Activated CD4-positive, alpha-beta T cell treated with anti-CD3 and anti-CD28 coated beads for 36 hours (primary cell): ENCODE measurements at regions not wholly inside any gene's neighbourhood (a gene's known extent, or its start where the extent isn't known, plus 50 kb on each side); places are given as distances from the start of the nearest gene placed in this dataset.

Experiments
- ATAC-seq: fragments of 200-7000 bp; cut with Tn5 transposase; one replicate; pipeline ENCODE4 v1.10.0; 2021; ENCODE audit warnings: mild to moderate bottlenecking, moderate library complexity
- CTCF ChIA-PET: fragments of 350-600 bp; sonication (Branson Sonifier 250); formaldehyde crosslinking; loops from one replicate; lab custom pipeline; 2021; ENCODE audit warnings: antibody characterized with exemption; lab: Charles Lee
- POLR2A ChIA-PET: fragments of 350-600 bp; sonication (Branson Sonifier 250); formaldehyde crosslinking; loops from one replicate; lab custom pipeline; 2021; ENCODE audit warnings: antibody characterized with exemption, inconsistent platforms; lab: Charles Lee
- DNase-seq: peaks from one replicate; pipeline ENCODE4 v3.0.0-alpha.2; 2020
- H3K27ac Mint-ChIP-seq: one replicate; pipeline ENCODE4 v1.8.0; 2021; ENCODE audit warnings: mixed read lengths
- H3K27me3 Mint-ChIP-seq: one replicate; pipeline ENCODE4 v1.8.0; 2021; ENCODE audit warnings: mixed read lengths
- H3K36me3 Mint-ChIP-seq: one replicate; pipeline ENCODE4 v1.8.0; 2021; ENCODE audit warnings: low read depth, mixed read lengths
- H3K4me1 Mint-ChIP-seq: one replicate; pipeline ENCODE4 v1.8.0; 2021; ENCODE audit warnings: mixed read lengths
- H3K4me3 Mint-ChIP-seq: one replicate; pipeline ENCODE4 v1.8.0; 2021; ENCODE audit warnings: mild to moderate bottlenecking, moderate library complexity, mixed read lengths
- H3K9me3 Mint-ChIP-seq: one replicate; pipeline ENCODE4 v1.8.0; 2021; ENCODE audit warnings: low read depth, mixed read lengths
- intact Hi-C, 2 experiments: fragments of 100-400 bp; cut with DNase I in 1 of 2; cut with micrococcal nuclease in 1 of 2; formaldehyde crosslinking; loops; one replicate each; pipeline versions ENCODE4 v1.14.2 to v1.15.1; 2022 to 2024; cut with DNase I, micrococcal nuclease

DNA sequence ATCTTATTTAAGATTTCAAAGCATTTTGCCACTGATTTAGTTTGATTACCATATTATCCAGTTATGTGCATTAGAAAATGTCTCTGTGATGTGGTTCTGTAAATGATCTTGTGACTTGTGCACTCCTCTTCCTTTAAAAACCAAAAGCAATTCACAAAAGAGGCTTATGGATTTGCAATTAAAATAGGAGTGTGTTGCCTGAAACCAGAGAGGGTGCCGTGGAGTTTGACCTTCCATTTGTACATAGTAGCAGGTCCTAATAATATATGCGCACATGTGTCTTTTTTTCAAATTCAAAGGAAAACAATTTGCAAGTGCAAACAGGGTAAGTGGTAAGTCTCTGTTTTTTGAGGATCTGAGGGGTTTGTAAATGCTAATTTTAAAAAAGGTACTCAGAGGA, 470.9 kb downstream of the VRK1 start:
- no peak for ATAC-seq
- Mint-ChIP-seq H3K4me3 (no peak overlapping the region), H3K36me3 (no peaks in the 10 kb centered on the region), H3K4me1 (peaks cover 5% of the 10 kb centered on the region), H3K27ac (no peak overlapping the region), H3K27me3 (no peaks in the 10 kb centered on the region), H3K9me3 (no peaks in the 10 kb centered on the region)
- intact Hi-C loops = no loop called here
- POLR2A ChIA-PET = no interaction called here
- no peak for DNase-seq
- CTCF ChIA-PET = no interaction called here

DNA sequence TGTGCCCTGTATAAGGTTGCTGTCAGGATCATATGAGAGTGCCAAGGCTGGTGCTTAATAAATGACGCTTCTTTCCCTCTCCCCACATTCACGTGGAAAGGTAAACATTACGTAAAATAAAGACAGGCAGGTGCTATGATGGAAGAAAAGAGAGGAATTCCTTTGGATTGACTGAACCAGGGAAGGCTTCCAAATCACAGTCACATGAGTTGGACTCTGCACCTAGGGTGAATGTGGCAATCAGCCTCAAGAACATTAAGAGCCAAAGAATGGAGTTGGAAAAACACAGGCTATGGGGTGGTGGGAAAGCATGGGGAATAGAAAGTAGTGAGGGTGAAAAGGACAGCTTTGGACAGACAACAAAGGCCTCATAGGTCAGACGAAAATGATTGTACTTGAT, 473.1 kb downstream of the VRK1 start:
- Mint-ChIP-seq H3K36me3 (no peaks in the 10 kb centered on the region), H3K4me3 (no peak overlapping the region), H3K9me3 (no peaks in the 10 kb centered on the region), H3K27me3 (peaks cover 3% of the 10 kb centered on the region), H3K4me1 (peaks cover 5% of the 10 kb centered on the region), H3K27ac (no peak overlapping the region)
- ATAC-seq (no peak), DNase-seq (no peak)
- intact Hi-C loops = no loop called here
- ChIA-PET POLR2A (no interaction called here), CTCF (no interaction called here)

DNA sequence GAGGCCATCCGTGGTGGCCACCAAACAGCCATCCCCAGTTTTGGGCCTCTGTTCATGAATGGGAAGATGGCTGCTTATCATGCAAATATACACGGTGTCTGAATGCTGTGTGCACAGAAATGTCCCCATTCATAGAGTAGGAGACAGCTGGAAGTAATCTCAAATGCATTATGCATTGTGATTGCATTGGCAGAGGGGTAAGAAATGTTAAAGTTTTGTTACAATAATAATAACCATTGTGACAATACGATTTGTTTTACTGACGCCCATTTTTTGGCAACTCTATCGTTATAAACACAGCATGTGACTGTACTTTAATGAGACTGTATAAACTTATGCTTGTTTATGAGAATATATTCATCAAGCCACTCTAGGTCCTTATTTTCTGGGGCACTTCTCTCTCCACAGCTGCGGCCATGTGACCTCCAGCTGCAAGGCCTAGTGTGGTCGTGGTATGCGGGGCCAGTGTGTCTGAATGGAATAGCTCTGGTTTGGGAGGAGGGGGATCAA, 474.3 kb downstream of the VRK1 start:
- ATAC-seq = no peak
- POLR2A ChIA-PET = no interaction called here
- peaks cover 14% of the 10 kb centered on the region for H3K4me1 Mint-ChIP-seq

DNA sequence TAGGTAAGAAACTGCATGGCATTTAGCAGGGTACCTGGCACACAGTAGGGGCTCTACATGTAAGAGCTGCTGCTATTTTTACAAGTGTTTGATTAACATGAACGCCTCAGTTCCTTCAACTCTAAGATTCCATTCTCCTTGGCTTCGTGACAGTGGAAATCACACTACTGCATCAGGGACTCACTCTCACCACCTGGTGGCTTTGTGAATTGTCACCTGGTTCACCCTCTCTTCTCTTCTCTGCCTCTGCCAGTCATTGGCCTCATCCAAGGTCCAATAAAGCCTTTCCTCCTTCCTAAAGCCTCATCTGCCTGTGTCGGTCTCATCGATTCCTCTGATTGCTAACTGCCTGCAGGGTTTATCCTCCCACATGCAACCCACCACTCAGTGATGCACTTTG, 476.4 kb downstream of the VRK1 start:
- intact Hi-C loops = no loop called here

More for the DNA sequence above, 474.3 kb downstream of the VRK1 start:
- CTCF ChIA-PET = interaction anchor here (0.5 kb wide), 1 partner anchor 824 kb away, joined by 4 read pairs; no protein-coding TSS in a partner anchor
- Mint-ChIP-seq H3K36me3 (no peaks in the 10 kb centered on the region), H3K9me3 (no peaks in the 10 kb centered on the region), H3K27me3 (peaks cover 3% of the 10 kb centered on the region), H3K4me3 (no peak overlapping the region), H3K27ac (no peak overlapping the region)
- intact Hi-C loops = no loop called here
- DNase-seq = no peak

DNA sequence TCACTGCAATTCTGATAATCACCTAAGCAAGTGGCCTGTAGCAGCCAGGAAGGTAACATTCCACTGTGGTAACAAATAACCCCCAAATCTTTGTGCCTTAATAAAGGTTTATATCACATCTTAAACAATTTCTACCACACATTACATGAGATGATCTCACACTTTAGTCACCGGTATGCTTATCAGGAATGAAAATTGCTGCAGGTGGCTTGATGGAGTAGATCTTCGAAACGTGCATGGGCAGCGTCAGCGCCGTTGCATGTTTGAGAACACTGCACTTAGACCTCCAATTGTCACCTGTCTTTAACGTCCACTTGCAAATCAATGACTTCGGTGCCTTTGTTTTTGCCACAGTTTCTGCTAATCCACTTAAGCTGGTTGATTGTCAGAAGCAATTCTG, 477.4 kb downstream of the VRK1 start:
- ATAC-seq (no peak), DNase-seq (no peak)
- intact Hi-C loops = no loop called here
- H3K36me3 Mint-ChIP-seq = no peaks in the 10 kb centered on the region
- H3K4me1 Mint-ChIP-seq = peaks cover 16% of the 10 kb centered on the region
- POLR2A ChIA-PET = no interaction called here
- no peak overlapping the region for H3K27ac Mint-ChIP-seq
- H3K4me3 Mint-ChIP-seq = no peak overlapping the region
- H3K9me3 Mint-ChIP-seq = no peaks in the 10 kb centered on the region
- CTCF ChIA-PET = interaction anchor here (0.8 kb wide), 1 partner anchor 40 kb away, joined by 4 read pairs; no protein-coding TSS in a partner anchor
- peaks cover 3% of the 10 kb centered on the region for H3K27me3 Mint-ChIP-seq

More for the DNA sequence above, 476.4 kb downstream of the VRK1 start:
- ChIA-PET CTCF (interaction anchor here (0.8 kb wide), 1 partner anchor 39 kb away, joined by 4 read pairs; no protein-coding TSS in a partner anchor), POLR2A (interaction anchor here (1.2 kb wide), 1 partner anchor 34 kb away, joined by 4 read pairs; no protein-coding TSS in a partner anchor)
- Mint-ChIP-seq H3K36me3 (no peaks in the 10 kb centered on the region), H3K4me1 (peaks cover 16% of the 10 kb centered on the region), H3K27ac (no peak overlapping the region), H3K4me3 (no peak overlapping the region), H3K9me3 (no peaks in the 10 kb centered on the region), H3K27me3 (peaks cover 3% of the 10 kb centered on the region)
- ATAC-seq (no peak), DNase-seq (no peak)

DNA sequence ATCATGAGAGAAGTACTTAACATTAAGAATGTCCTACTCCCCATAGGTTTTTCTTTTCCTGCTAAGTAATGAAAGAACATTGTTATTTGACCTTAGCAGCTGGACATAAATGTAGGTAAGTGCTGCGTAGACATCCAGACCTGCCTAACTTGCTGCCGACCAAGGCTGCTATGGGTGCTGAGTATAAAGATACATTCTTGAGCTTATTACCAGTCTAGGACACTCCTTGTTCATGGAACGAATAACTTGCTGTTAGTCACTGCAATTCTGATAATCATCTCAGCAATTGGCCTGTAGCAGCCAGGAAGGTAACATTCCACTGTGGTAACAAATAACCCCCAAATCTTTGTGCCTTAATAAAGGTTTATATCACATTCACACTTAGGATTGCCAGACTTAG, 478.1 kb downstream of the VRK1 start:
- Mint-ChIP-seq H3K4me3 (no peak overlapping the region), H3K27ac (no peak overlapping the region), H3K27me3 (peaks cover 3% of the 10 kb centered on the region), H3K4me1 (peaks cover 16% of the 10 kb centered on the region), H3K9me3 (no peaks in the 10 kb centered on the region), H3K36me3 (no peaks in the 10 kb centered on the region)
- intact Hi-C loops = no loop called here
- DNase-seq (no peak), ATAC-seq (no peak)
- ChIA-PET CTCF (interaction anchor here (0.6 kb wide), 1 partner anchor 23 kb away, joined by 3 read pairs; no protein-coding TSS in a partner anchor), POLR2A (no interaction called here)

DNA sequence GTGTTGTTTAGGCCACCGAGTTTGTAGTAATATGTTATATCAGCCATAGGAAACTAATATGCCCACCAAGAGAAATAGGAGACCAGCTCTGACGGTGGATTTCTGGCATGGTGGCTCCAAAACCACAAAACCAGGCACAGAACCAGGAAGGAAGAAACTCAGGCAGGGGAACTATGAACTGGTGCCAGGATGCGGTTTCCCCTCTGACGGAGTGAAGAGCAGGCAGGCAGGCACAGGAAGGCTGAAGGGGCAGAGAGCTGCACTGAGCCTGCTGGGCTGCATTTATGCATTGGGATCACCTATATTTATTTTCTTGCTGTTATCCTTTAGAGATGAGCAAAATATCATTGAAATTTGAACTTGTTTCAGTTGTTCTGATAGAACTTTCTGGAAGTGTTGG, 479.4 kb downstream of the VRK1 start:
- no peak for DNase-seq
- Mint-ChIP-seq H3K27ac (no peak overlapping the region), H3K36me3 (no peaks in the 10 kb centered on the region), H3K27me3 (peaks cover 3% of the 10 kb centered on the region), H3K9me3 (no peaks in the 10 kb centered on the region), H3K4me1 (peaks cover 16% of the 10 kb centered on the region), H3K4me3 (no peak overlapping the region)
- ChIA-PET POLR2A (no interaction called here), CTCF (interaction anchor here (0.7 kb wide), 1 partner anchor 243 kb away, joined by 3 read pairs; no protein-coding TSS in a partner anchor)
- no peak for ATAC-seq
- intact Hi-C loops = no loop called here

DNA sequence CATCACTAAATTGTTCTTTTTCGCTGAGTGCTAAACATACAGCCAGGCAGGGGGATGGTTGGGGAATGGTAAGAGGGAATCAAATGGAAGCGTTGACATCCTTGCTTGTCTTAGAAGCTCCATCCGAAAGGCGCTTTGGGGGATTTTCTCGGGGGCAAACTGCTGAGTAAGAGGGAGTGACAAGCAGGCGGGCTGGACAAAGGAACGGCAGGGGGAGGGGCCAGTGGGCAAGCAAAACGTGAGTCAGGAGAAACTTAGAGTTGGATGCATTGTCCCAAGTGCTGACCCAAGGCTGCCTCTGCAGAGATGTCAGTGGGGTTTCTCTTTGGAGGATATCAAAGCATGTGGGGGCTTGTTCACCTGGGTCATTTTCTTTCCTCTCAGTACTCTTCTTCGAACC, 480.5 kb downstream of the VRK1 start:
- no peak overlapping the region for H3K4me3 Mint-ChIP-seq
- ChIA-PET POLR2A (no interaction called here), CTCF (no interaction called here)
- DNase-seq (no peak), ATAC-seq (no peak)
- no peak overlapping the region for H3K27ac Mint-ChIP-seq
- H3K9me3 Mint-ChIP-seq = no peaks in the 10 kb centered on the region
- intact Hi-C loops = no loop called here
- peaks cover 16% of the 10 kb centered on the region for H3K4me1 Mint-ChIP-seq
- H3K27me3 Mint-ChIP-seq = peaks cover 3% of the 10 kb centered on the region
- no peaks in the 10 kb centered on the region for H3K36me3 Mint-ChIP-seq

DNA sequence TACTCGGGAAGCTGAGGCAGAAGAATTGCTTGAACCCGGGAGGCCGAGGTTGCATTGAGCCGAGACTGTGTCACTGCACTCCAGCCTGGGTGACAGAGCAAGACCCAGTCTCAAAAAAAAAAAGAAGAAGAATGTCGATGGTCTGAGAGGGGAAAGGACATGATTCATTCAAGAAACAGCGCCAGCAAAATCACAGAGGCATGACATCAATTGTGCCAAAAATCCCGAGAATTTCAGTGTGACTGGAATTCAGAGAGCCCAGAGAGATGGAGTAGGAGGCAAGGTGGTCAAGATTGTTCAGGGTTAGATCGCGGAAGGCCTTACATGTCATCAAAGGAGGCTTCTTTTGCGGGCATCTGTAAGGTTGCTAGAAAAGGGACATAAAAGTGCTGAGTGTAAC, 483.3 kb downstream of the VRK1 start:
- Mint-ChIP-seq H3K36me3 (no peaks in the 10 kb centered on the region), H3K9me3 (no peaks in the 10 kb centered on the region), H3K27ac (no peak overlapping the region), H3K4me1 (peaks cover 15% of the 10 kb centered on the region), H3K4me3 (no peak overlapping the region), H3K27me3 (peaks cover 1% of the 10 kb centered on the region)
- intact Hi-C loops = no loop called here
- no peak for ATAC-seq
- ChIA-PET POLR2A (interaction anchor here (0.7 kb wide), 1 partner anchor 12 kb away, joined by 7 read pairs; no protein-coding TSS in a partner anchor), CTCF (no interaction called here)
- no peak for DNase-seq

DNA sequence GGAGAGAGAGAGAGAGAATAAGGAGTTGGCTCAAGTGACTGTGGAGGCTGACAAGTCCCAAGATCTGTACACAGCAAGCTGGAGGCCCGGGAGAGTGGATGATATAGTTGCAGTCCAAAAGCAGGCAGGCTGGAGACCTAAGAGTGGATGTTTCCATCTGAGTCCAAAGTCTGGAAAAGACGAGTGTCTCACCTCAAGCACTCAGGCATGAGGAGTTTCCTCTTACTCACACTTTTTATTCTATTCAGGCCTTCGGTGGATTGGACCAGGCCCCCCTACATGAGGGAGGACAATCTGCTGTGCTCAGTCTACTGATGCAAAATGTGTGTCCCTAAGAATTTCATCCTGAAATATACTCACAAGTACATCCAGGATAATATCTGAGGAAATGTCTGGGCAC, 484.6 kb downstream of the VRK1 start:
- Mint-ChIP-seq H3K27me3 (peaks cover 1% of the 10 kb centered on the region), H3K36me3 (no peaks in the 10 kb centered on the region), H3K9me3 (no peaks in the 10 kb centered on the region), H3K4me3 (no peak overlapping the region), H3K27ac (no peak overlapping the region), H3K4me1 (peaks cover 3% of the 10 kb centered on the region)
- POLR2A ChIA-PET = no interaction called here
- intact Hi-C loops = no loop called here
- ATAC-seq (no peak), DNase-seq (no peak)
- CTCF ChIA-PET = no interaction called here

DNA sequence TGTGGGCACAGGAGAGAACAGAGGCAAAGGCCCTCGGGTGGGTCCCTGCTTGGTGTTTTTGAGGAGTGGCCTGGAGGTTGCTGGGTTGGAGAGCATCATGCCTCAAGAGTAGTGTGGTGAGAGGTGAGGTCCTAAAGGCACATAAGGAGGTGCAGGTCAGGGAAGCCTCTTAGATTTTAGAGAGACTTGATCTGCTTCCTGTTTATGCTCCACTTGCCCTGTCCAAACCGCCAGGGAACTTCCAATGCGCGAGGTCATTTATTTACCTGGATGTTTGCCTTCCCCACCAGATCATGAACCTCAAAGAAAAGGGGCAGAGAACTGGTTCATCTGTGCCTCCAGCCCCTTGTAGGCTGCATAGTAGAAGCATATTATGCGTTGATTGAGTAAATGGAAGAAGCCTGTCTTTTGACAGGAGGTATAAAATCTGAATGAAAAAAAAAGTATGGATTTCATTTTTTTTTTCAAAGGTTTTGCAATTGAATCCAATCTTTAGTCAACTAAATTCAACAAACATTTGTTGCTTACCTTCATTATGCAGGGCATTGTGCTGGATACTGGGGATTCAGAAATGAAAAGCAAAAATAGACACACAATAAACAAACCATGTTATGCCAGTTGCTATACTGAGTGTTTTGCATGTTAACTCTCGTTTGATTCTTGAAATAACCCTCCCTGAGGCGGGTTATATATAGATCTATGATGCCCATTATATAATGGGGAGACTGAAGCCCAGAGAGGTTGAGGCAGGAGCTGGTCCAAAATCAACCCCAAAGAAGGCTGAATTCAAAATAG, 485.2 kb downstream of the VRK1 start:
- ATAC-seq = no peak
- H3K27ac Mint-ChIP-seq = no peak overlapping the region
- H3K36me3 Mint-ChIP-seq = no peaks in the 10 kb centered on the region
- peaks cover 1% of the 10 kb centered on the region for H3K27me3 Mint-ChIP-seq
- intact Hi-C loops = no loop called here
- ChIA-PET POLR2A (no interaction called here), CTCF (interaction anchor here (0.7 kb wide), 1 partner anchor 18 kb away, joined by 3 read pairs; no protein-coding TSS in a partner anchor)
- no peak for DNase-seq
- H3K4me1 Mint-ChIP-seq = no peaks in the 10 kb centered on the region
- H3K9me3 Mint-ChIP-seq = no peaks in the 10 kb centered on the region
- no peak overlapping the region for H3K4me3 Mint-ChIP-seq

DNA sequence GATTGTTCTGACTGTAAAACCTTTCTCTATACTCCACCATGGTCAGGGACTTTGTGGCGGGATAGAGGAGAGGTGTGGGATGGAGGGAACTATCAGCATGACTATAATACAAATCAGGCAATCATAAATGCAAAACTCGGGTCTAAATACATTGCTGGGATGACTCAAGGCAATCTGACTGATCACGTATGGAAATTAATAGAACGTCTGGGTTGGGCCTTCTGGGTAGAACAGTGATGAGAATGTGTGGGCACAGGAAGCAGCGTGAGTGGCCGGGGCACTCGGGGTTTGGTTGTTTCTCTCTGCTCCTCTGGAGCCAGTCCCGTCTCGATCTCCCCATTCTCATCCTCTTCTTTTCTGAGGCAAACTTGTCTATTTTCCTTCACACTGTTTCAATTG, 485.8 kb downstream of the VRK1 start:
- DNase-seq (no peak), ATAC-seq (no peak)
- intact Hi-C loops = no loop called here
- Mint-ChIP-seq H3K9me3 (no peaks in the 10 kb centered on the region), H3K4me3 (no peak overlapping the region), H3K36me3 (no peaks in the 10 kb centered on the region), H3K27ac (no peak overlapping the region), H3K27me3 (peaks cover 4% of the 10 kb centered on the region), H3K4me1 (no peaks in the 10 kb centered on the region)
- POLR2A ChIA-PET = no interaction called here
- CTCF ChIA-PET = interaction anchor here (0.6 to 0.7 kb wide), 2 partner anchors 15 to 18 kb away, joined by 3 read pairs; no protein-coding TSS in a partner anchor
